ENCODE measurements at regions not wholly inside any gene's neighbourhood (a gene's known extent, or its start where the extent isn't known, plus 50 kb on each side); places are given as distances from the start of the nearest gene placed in this dataset.

GRCh38 chr11:111077530-111078322, 167.8 kb upstream of the POU2AF2 start:
- TF ChIP-seq Cebpa-rat (IDR thresholded peaks at IDR 0.05), result no peak
- no peak overlapping the region for H3K27ac ChIP-seq
- H3K36me3 ChIP-seq, result no peaks in the 10 kb centered on the region
- no peak overlapping the region for H3K9ac ChIP-seq
- no peaks in the 10 kb centered on the region for H3K27me3 ChIP-seq
- no peak overlapping the region for H3K4me2 ChIP-seq
- H3K4me3 ChIP-seq, result no peak overlapping the region
- H3K9me3 ChIP-seq, result no peaks in the 10 kb centered on the region
- no peaks in the 10 kb centered on the region for H4K20me1 ChIP-seq
- no peaks in the 10 kb centered on the region for H3K4me1 ChIP-seq

- TF ChIP-seq Cebpa-rat (IDR thresholded peaks at IDR 0.05), result no peak
- peaks cover 16% of the 10 kb centered on the region for H3K9me3 ChIP-seq
These were observed 176.5 kb upstream of the POU2AF2 start for GRCh38 chr11:111069066-111069465.

DNA sequence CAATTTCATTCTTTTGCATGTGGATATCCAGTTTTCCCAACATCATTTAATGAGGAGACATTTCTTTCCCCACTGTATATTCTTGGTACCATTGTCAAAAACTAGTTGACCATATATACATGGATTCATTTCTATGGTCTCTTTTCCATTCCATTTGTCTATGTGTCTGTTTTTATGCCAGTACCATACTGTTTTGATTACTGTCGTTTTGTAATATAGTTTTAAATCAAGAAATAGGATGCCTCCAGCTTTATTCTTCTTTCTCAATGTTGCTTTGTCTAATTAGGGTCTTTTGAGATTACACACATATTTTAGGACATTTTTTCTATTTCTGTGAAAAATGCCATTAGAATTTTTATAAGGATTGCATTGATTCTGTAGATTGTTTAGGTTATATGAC, 177.5 kb upstream of the POU2AF2 start:
- Histone ChIP-seq H3K9ac (no peak overlapping the region), H4K20me1 (no peaks in the 10 kb centered on the region), H3K4me1 (peaks cover 14% of the 10 kb centered on the region), H3K4me3 (no peak overlapping the region), H3K36me3 (no peaks in the 10 kb centered on the region), H3K9me3 (peaks cover 16% of the 10 kb centered on the region), H3K4me2 (no peak overlapping the region), H3K27me3 (no peaks in the 10 kb centered on the region), H3K27ac (no peak overlapping the region)
- TF ChIP-seq Cebpa-rat (IDR thresholded peaks at IDR 0.05), result no peak

More at GRCh38 chr11:111069066-111069465, 176.5 kb upstream of the POU2AF2 start:
- Histone ChIP-seq H3K27ac (no peak overlapping the region), H3K4me3 (no peak overlapping the region), H4K20me1 (no peaks in the 10 kb centered on the region), H3K9ac (no peak overlapping the region), H3K27me3 (no peaks in the 10 kb centered on the region), H3K36me3 (no peaks in the 10 kb centered on the region), H3K4me1 (peaks cover 14% of the 10 kb centered on the region), H3K4me2 (no peak overlapping the region)

- no peak overlapping the region for H3K4me3 ChIP-seq
- TF ChIP-seq Cebpa-rat (IDR thresholded peaks at IDR 0.05), result no peak
- H3K36me3 ChIP-seq, result no peaks in the 10 kb centered on the region
- peaks cover 16% of the 10 kb centered on the region for H3K9me3 ChIP-seq
- H3K4me1 ChIP-seq, result peaks cover 14% of the 10 kb centered on the region
- no peaks in the 10 kb centered on the region for H4K20me1 ChIP-seq
- H3K27ac ChIP-seq, result no peak overlapping the region
- peak overlapping the region; percentile 48 for H3K4me2 ChIP-seq
- H3K9ac ChIP-seq, result no peak overlapping the region
- no peaks in the 10 kb centered on the region for H3K27me3 ChIP-seq
These were observed 178.7 kb upstream of the POU2AF2 start for GRCh38 chr11:111066846-111067245.

DNA sequence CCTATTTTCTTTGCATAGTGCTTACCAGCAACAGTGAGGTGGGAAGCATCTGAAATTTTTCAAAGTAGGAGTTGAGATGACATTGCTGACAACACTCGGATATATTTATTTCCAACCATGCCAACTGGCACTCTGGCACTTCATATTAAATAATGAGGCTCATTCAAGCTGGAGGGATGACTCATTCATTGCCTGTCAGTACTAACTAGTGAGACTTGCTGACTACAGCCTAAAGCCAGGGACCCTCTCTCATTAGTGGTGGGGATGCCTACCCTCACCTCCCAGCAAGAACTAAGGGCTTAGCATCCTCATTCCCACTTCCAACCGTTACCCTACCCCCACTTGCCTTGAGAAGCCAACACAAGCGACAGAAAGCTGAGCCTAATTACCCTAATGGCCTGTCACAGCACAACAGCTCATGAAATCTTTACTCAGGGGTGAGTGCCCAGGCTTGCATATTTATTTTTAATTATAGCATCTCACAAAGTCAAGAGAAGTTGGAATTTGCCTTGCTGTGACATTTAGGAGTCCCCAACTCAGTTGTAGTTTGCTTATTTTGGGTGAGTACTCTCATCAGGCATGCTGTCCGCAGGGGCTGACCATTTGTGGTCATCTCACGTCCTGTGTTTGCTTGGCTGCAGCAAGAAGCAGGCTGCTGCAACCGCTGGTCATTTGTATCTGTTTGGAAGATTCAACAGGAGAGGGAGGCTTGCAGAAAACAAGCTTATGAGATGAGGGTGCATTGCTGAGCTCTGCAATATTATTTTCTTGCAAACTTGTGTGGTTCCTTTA, 181.6 kb upstream of the POU2AF2 start:
- Histone ChIP-seq H3K27ac (no peak overlapping the region), H3K4me3 (no peak overlapping the region), H3K36me3 (no peaks in the 10 kb centered on the region), H3K9ac (no peak overlapping the region), H3K9me3 (peaks cover 12% of the 10 kb centered on the region), H3K4me1 (peaks cover 14% of the 10 kb centered on the region), H3K4me2 (no peak overlapping the region), H4K20me1 (no peaks in the 10 kb centered on the region), H3K27me3 (no peaks in the 10 kb centered on the region)
- no peak for TF ChIP-seq Cebpa-rat (IDR thresholded peaks at IDR 0.05)

DNA sequence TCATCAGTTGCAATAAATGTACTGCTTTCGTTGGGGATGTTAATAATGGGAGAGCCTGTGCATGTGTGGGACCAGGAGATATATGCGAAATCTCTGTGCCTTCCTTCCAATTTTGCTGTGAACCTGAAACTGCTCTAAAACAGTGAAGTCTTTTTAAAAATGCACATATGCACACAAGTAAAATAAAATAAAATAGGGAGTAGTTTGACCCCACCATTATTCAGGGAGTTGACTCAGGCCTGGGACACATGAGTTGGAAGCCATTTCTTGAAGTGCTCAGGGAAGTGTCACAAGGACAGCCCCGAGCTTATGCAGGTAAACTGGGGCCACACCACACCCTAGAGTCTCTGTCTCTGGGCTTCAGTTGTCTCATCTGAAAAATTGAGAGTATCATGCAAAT, 183.1 kb upstream of the POU2AF2 start:
- no peaks in the 10 kb centered on the region for H4K20me1 ChIP-seq
- H3K27ac ChIP-seq, result no peak overlapping the region
- no peaks in the 10 kb centered on the region for H3K27me3 ChIP-seq
- no peak overlapping the region for H3K9ac ChIP-seq
- peaks cover 4% of the 10 kb centered on the region for H3K9me3 ChIP-seq
- TF ChIP-seq Cebpa-rat (IDR thresholded peaks at IDR 0.05), result no peak
- peaks cover 14% of the 10 kb centered on the region for H3K4me1 ChIP-seq
- H3K4me2 ChIP-seq, result no peak overlapping the region
- no peaks in the 10 kb centered on the region for H3K36me3 ChIP-seq
- no peak overlapping the region for H3K4me3 ChIP-seq

GRCh38 chr11:111059726-111060125, 185.8 kb upstream of the POU2AF2 start:
- H3K4me1 ChIP-seq, result no peaks in the 10 kb centered on the region
- no peak for TF ChIP-seq Cebpa-rat (IDR thresholded peaks at IDR 0.05)

GRCh38 chr11:111049131-111049530, 196.4 kb upstream of the POU2AF2 start:
- no peak overlapping the region for H3K9ac ChIP-seq
- H3K9me3 ChIP-seq, result 0 out of 2 replicates have a peak, but pooled peaks cover 3% of the 10 kb centered on the region
- no peak overlapping the region for H3K4me2 ChIP-seq
- no peak overlapping the region for H3K4me3 ChIP-seq
- H4K20me1 ChIP-seq, result no peaks in the 10 kb centered on the region
- H3K27me3 ChIP-seq, result no peaks in the 10 kb centered on the region
- TF ChIP-seq Cebpa-rat (IDR thresholded peaks at IDR 0.05), result no peak
- no peaks in the 10 kb centered on the region for H3K36me3 ChIP-seq
- no peaks in the 10 kb centered on the region for H3K4me1 ChIP-seq
- no peak overlapping the region for H3K27ac ChIP-seq

More at GRCh38 chr11:111059726-111060125, 185.8 kb upstream of the POU2AF2 start:
- no peaks in the 10 kb centered on the region for H4K20me1 ChIP-seq
- H3K9me3 ChIP-seq, result peaks cover 11% of the 10 kb centered on the region
- H3K4me3 ChIP-seq, result no peak overlapping the region
- no peak overlapping the region for H3K27ac ChIP-seq
- no peak overlapping the region for H3K4me2 ChIP-seq
- H3K36me3 ChIP-seq, result no peaks in the 10 kb centered on the region
- no peaks in the 10 kb centered on the region for H3K27me3 ChIP-seq
- no peak overlapping the region for H3K9ac ChIP-seq

DNA sequence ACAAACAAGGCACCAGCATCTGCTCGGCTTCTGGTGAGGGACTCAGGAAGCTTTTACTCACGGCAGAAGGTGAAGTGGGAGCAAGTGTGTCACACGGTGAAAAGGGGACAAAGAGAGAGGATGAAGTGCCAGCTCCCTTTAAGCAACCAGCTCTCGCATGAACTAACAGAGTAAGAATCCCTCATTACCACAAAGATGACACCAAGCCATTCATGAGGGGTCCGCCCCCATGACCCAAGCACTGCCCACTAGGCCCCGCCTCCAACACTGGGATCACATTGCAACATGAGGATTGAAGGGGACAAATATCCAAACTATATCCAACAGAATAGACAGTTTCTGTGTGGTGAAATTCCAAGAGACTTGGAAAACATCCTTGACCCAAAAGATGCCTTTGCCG, 198.2 kb upstream of the POU2AF2 start:
- no peak overlapping the region for H3K4me2 ChIP-seq

DNA sequence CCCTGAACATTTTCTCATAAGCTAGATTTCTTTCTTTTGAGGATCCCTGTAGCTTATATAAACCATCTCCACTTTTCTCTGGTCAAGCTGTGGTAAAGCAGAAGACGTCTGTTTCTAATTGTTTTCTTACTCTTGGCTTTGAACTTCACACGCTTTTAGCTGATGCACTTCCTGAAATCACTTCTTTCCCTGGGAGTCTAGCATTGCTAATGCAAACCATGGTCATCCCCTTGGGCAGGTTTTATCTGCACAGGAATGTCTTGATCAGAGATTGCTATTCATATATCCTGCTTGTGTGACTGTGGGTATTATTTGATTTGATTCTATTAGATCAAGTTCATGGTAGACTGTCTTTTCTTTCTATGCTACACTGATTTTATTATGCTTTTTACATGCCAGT, 199.2 kb upstream of the POU2AF2 start:
- Histone ChIP-seq H3K4me3 (no peak overlapping the region), H3K4me1 (no peaks in the 10 kb centered on the region)
- TF ChIP-seq Cebpa-rat (IDR thresholded peaks at IDR 0.05), result no peak

More for the DNA sequence above, 198.2 kb upstream of the POU2AF2 start:
- H3K27me3 ChIP-seq, result no peaks in the 10 kb centered on the region
- no peak overlapping the region for H3K4me3 ChIP-seq
- no peaks in the 10 kb centered on the region for H3K36me3 ChIP-seq
- no peaks in the 10 kb centered on the region for H4K20me1 ChIP-seq
- H3K27ac ChIP-seq, result no peak overlapping the region
- H3K4me1 ChIP-seq, result no peaks in the 10 kb centered on the region
- 0 out of 2 replicates have a peak, but pooled peaks cover 3% of the 10 kb centered on the region for H3K9me3 ChIP-seq
- H3K9ac ChIP-seq, result no peak overlapping the region
- no peak for TF ChIP-seq Cebpa-rat (IDR thresholded peaks at IDR 0.05)

More for the DNA sequence above, 199.2 kb upstream of the POU2AF2 start:
- no peak overlapping the region for H3K27ac ChIP-seq
- no peak overlapping the region for H3K4me2 ChIP-seq
- H3K27me3 ChIP-seq, result no peaks in the 10 kb centered on the region
- H3K9me3 ChIP-seq, result 0 out of 2 replicates have a peak, but pooled peaks cover 3% of the 10 kb centered on the region
- no peak overlapping the region for H3K9ac ChIP-seq
- no peaks in the 10 kb centered on the region for H3K36me3 ChIP-seq
- no peaks in the 10 kb centered on the region for H4K20me1 ChIP-seq
